Midbrain (tissue), 1 donor: ENCODE measurements at regions not wholly inside any gene's neighbourhood (a gene's known extent, or its start where the extent isn't known, plus 50 kb on each side); places are given as distances from the start of the nearest gene placed in this dataset.

Source experiments
- DNase-seq: peaks from one replicate; lab custom pipeline; 2025; lab: John Stamatoyannopoulos, UW

GRCh38 chr3:40817017-40817416 is 292.3 kb downstream of the ZNF621 start:
- no peak for DNase-seq

DNA sequence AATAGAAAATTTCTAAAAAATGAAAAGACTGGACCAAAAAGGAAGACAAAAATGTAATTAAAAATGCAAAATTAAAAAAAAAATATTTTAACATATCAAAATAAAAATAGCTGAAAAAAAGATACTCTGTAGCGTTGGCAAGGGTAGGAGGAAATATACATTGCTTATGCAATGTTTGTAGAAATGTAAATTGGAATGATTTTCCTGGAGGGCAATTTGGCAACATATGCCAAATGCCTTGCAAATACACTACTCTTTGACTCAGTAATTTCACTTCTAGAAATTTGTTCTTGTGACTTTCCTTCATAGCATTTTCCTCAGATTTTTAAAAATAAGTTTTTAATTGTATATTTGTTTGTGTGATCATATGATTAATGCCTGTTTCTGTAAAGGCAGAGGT is 296.6 kb downstream of the ZNF621 start:
- no peak for DNase-seq

- no peak for DNase-seq
Observed at GRCh38 chr3:40827226-40827625, 302.5 kb downstream of the ZNF621 start.

DNA sequence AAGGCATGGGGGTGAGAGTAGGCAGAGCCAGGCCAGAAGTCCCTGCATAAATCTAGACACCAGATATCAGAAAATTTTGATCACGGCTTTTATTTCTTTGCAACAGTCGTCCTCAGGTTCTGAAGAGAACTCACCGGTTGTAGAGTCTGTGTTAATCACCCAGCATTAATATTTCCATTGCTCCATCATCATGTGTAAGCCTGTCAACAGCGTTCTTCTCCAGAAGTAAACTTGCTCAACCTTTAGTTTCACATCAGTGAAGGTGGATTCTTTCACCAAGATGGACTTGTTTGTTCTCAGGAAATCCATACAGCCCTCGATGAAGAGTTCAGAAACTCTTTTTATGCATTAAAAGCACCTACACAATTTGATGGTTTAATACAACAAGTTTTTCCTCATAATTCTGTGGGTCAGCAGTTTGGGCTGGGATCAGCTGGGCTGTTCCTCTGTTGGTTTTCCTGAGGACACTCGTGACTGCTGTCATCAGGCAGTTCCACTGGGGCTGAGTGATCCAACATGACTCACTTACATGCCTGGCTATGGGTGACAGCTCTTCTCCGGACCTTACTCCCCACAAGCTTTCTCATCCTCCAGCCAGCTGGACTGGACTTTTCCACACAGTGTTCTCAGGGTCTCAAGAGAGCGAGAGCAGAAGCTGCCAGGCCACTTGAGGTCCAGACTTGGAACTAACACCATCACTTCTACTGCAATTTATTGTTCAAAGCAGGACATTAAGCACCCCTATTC is 303.4 kb downstream of the ZNF621 start:
- no peak for DNase-seq

- no peak for DNase-seq
Observed at GRCh38 chr3:40828741-40829415, 304.1 kb downstream of the ZNF621 start.

GRCh38 chr3:40829876-40830275 is 305.1 kb downstream of the ZNF621 start:
- no peak for DNase-seq

DNA sequence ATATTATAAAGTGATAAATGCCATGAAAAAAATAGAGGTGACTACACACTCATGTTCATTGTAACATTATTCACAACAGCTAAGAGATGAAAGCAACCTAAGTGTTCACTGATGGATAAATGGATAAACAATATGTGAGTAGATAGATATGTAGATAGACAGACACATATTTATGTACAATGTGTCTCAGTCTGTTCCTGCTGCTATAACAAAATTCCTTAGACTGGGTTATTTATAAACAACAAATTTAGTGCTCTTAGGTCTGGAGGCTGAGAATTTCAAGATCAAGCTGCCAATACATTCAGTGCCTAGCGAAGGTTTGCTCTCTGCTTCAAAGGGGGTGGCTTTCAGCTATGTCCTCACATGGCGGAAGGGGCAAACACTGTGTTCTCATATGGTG is 312.5 kb downstream of the ZNF621 start:
- no peak for DNase-seq

- DNase-seq = no peak
Observed at GRCh38 chr3:40841131-40841530, 316.4 kb downstream of the ZNF621 start.

- no peak for DNase-seq
Observed at GRCh38 chr3:40841570-40842109, 316.9 kb downstream of the ZNF621 start.

- DNase-seq = no peak
Observed at GRCh38 chr3:40842714-40843113, 318.0 kb downstream of the ZNF621 start.

- DNase-seq = no peak
Observed at GRCh38 chr3:40843208-40843624, 318.5 kb downstream of the ZNF621 start.

DNA sequence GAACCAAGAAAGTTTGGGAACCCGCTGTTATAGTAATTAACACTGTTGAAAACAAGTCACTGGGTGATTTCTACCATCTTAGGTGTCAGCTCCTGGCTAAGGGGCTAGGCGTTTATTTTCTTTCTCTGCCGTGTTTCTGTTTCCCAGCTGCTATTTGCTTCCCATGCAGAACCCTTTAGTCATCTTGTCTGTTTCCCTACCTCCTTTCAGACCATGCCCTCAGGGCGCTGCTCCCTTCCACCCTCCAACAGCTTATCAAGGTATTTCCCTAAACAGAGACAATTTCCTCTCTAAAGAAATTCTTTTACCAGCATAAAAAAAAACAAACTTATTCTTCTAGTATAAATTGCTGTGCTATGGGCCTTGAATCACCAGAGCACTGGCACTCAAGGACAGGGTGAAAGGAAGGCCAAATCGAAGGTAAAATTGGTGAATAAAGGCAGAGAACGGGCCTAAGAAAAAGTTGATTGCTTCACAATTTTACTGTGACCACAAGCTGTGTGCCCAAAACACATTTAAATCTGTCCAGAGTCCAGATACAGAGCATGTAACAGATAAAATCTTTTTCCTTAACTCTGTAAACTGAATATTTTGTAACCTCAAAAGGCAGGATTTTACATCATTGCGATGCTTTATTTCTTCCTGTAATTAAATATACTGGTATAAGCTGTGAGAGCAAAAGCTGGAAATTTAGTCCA is 319.2 kb downstream of the ZNF621 start:
- no peak for DNase-seq

DNA sequence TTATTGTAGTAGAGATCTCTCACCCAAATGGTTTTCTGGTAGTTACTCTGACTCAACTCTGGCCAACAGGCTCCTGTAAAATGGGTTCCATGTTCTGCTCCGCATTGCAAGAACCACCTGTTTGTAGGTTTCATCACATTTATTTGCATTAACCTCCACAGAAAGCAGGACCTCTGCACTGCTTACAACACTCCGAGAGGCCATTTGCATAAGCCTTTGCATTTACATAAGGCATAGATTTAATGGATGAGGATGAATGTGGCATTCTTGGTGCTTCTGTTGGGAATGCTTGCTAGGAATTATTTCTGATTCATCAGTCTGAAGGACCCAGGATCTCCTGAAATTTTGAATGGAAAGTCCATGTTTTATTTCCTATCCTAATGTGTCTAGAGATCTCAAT is 320.1 kb downstream of the ZNF621 start:
- no peak for DNase-seq

DNA sequence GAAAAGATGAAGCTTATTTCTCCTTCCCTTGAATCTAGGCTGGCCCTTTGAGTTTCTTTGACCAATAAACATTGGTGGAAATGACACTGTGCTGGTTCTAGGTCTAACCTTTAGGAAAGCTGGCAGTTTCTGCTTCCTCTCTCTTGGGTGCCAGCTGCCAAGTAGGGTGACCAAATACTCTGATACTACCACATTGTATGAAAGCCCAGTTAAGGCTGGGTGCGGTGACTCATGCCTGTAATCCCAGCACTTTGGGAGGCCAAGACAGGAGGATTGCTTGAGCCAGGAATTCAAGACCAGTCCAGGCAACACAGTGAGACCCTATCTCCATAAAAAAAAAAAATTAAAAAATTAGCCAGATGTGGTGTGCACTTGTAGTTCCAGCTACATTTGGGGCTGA is 320.7 kb downstream of the ZNF621 start:
- no peak for DNase-seq

DNA sequence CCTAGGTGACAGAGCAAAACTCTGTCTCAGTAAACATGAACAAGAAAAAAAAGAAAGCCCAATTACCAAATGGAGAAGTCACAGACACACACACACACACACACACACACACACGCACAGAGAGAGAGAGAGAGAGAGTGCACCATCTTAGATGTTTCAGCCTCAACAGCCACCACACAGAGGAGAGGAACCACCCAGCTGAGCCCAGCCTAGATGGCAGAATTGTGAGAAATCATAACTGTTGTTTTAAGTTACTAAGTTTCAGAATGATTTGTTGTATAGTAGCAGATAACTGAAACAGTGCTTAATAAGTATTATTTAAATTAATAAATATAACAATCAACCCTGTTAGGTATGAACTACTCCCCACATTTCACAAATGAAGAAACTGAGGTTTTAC is 321.2 kb downstream of the ZNF621 start:
- DNase-seq = no peak

DNA sequence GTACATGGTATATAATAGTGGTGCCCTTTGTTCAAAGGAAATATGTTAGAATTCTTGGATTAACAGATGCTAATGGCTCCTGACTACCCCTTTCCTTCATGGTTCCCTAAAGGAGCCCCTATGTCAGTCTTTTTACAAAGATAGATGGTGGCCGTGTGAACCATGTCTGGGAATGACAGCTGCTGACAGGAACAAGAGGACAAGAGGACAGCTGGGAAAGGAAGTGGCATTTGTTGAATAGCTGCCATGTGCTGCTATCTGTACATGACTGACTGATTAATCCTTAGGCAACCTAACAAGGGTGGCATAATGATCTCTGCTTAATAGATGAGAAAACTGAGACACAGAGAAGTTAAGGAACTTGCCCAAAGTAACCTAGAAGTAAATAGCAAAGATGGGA is 321.7 kb downstream of the ZNF621 start:
- no peak for DNase-seq

- no peak for DNase-seq
Observed at GRCh38 chr3:40847551-40847992, 322.8 kb downstream of the ZNF621 start.

DNA sequence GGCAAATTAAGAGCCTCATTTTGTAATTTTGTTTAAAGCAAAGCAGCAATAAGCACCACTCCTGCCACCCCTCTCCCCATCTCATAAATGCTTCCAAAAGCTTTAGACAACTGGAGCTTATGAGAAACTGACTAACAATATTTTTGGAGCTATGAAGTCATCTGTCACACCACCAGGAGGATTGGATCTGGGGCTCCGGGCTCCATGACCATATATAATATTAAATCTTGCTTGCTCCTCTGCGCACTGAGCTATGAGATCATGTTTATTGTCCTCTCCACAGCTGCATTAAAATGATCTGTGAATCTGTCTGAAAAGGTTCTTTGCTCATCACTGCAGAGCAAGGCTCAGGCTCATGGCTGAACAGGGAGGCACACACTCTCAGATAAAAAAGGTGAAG is 323.7 kb downstream of the ZNF621 start:
- DNase-seq = no peak

GRCh38 chr3:40850861-40851260 is 326.1 kb downstream of the ZNF621 start:
- no peak for DNase-seq

DNA sequence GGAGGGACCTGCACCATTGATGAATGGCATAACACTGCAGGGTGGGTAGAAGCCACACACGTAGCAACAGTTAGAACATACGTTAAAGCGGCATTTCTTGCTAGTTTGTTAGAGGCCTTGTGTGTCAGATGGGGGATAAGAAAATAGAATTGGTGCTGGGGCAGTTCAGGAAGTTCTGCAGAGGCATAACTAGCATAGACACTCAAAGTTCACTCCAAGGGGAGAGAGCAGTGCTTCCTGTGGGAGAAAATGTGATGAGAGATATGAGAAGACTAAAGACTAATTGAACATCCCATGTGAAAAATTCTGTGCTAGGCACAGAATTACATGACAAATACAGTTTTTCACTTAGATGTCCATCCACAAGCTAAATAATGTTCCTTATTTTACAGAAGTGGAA is 327.1 kb downstream of the ZNF621 start:
- DNase-seq = no peak

GRCh38 chr3:40852712-40853111 is 328.0 kb downstream of the ZNF621 start:
- no peak for DNase-seq

GRCh38 chr3:40853474-40853873 is 328.7 kb downstream of the ZNF621 start:
- no peak for DNase-seq

GRCh38 chr3:40855871-40856270 is 331.1 kb downstream of the ZNF621 start:
- DNase-seq = no peak
